GM12878 (cell line): ENCODE measurements at regions not wholly inside any gene's neighbourhood (a gene's known extent, or its start where the extent isn't known, plus 50 kb on each side); places are given as distances from the start of the nearest gene placed in this dataset.

Experiments used
- ATAC-seq: fragments of 200-7000 bp; cut with Tn5 transposase; 3 replicates; pipeline ENCODE4 v1.9.1; 2020; ENCODE audit warnings: mild to moderate bottlenecking, moderate library complexity
- BruUV-seq: library from RNA; stranded (reverse); fragments of 400-500 nt; replicated peaks from 2 replicates; lab custom pipeline; 2021; lab: Mats Ljungman, UMichigan
- CTCF ChIA-PET: fragments of 300-600 bp; sonication (Branson Sonifier 250); formaldehyde crosslinking; extraction: SDS; loops from one replicate; lab custom pipeline; 2021; ENCODE audit warnings: inconsistent platforms; lab: Yijun Ruan, JAX
- POLR2A ChIA-PET: fragments of 350-600 bp; formaldehyde crosslinking; extraction: SDS; loops from one replicate; lab custom pipeline; 2021; ENCODE audit warnings: inconsistent platforms; lab: Charles Lee
- RAD21 ChIA-PET: fragments of 300-600 bp; sonication (Branson Sonifier 250); formaldehyde crosslinking; loops from one replicate; lab custom pipeline; 2023; ENCODE audit warnings: antibody characterized with exemption; ENCODE audit not compliant: unreplicated experiment; lab: Charles Lee
- SMC1A ChIA-PET: fragments of 300-600 bp; sonication (Branson Sonifier 250); formaldehyde crosslinking; loops from one replicate; lab custom pipeline; 2023; ENCODE audit not compliant: unreplicated experiment, uncharacterized antibody; lab: Charles Lee
- DNase-seq: peaks from one replicate; pipeline ENCODE4 v3.0.0-alpha.2; 2011; ENCODE audit warnings: low read depth, low spot score
- FAIRE-seq: peaks from 3 replicates; lab custom pipeline; 2011; peaks lifted over from hg19 to GRCh38; lab: Jason Lieb, UNC
- H2AFZ ChIP-seq: 2 replicates; pipeline ENCODE4 v1.6.0; 2011; ENCODE audit warnings: low read depth, low read length, control low read depth; ENCODE audit not compliant: control insufficient read depth
- H3K27ac ChIP-seq: 2 replicates; pipeline ENCODE4 v1.5.1; 2011; ENCODE audit warnings: control low read depth; ENCODE audit not compliant: control insufficient read depth, insufficient read depth
- H3K27me3 ChIP-seq, 2 experiments: replicated peaks in 1 of 2; 2 replicates each; pipeline versions ENCODE4 v1.6.0 to v1.6.1; 2011; ENCODE audit warnings: low read length in 1 of 2; ENCODE audit not compliant: control insufficient read depth in 2 of 2, insufficient read depth in 2 of 2
- H3K36me3 ChIP-seq, 2 experiments: 2 replicates each; pipeline ENCODE4 v1.5.1; 2011; ENCODE audit warnings: low read length in 1 of 2; ENCODE audit not compliant: control insufficient read depth in 2 of 2, insufficient read depth in 2 of 2
- H3K4me1 ChIP-seq: 2 replicates; pipeline ENCODE4 v1.6.1; 2011; ENCODE audit warnings: mild to moderate bottlenecking, low read length, moderate library complexity, mixed read lengths; ENCODE audit not compliant: control insufficient read depth, insufficient read depth
- H3K4me2 ChIP-seq: 2 replicates; pipeline ENCODE4 v1.6.0; 2011; ENCODE audit warnings: control low read depth; ENCODE audit not compliant: control insufficient read depth, insufficient read depth
- H3K4me3 ChIP-seq: fragments of 200-600 bp; sonication (generic); 2 replicates; pipeline ENCODE4 v1.5.1; 2016
- H3K79me2 ChIP-seq: 2 replicates; pipeline ENCODE4 v1.6.0; 2011; ENCODE audit warnings: low read length; ENCODE audit not compliant: control insufficient read depth, insufficient read depth
- H3K9ac ChIP-seq: 2 replicates; pipeline ENCODE4 v1.8.0; 2011; ENCODE audit warnings: low read length, control low read depth, mixed read lengths; ENCODE audit not compliant: control insufficient read depth, insufficient read depth
- H3K9me3 ChIP-seq: replicated peaks from 3 replicates; pipeline ENCODE4 v1.5.1; 2011; ENCODE audit warnings: mild to moderate bottlenecking, low read length; ENCODE audit not compliant: control insufficient read depth, insufficient read depth
- H4K20me1 ChIP-seq: 2 replicates; pipeline ENCODE4 v1.6.0; 2011; ENCODE audit not compliant: control insufficient read depth, insufficient read depth
- HDAC2 ChIP-seq: fragments of 200-600 bp; sonication (generic); IDR thresholded peaks from 2 replicates; pipeline ENCODE4 v1.6.1; 2017
- NFYB ChIP-seq: IDR thresholded peaks from 2 replicates; pipeline ENCODE4 v1.6.1; 2011; ENCODE audit warnings: low read depth, mild to moderate bottlenecking, low read length, improper control_type of control experiment, moderate library complexity; ENCODE audit not compliant: insufficient read depth
- NR2F1 ChIP-seq: fragments of 450-650 bp; conservative IDR thresholded peaks from 2 replicates; pipeline ENCODE4 v1.6.1; 2017; ENCODE audit warnings: mild to moderate bottlenecking
- ZBED1 ChIP-seq: IDR thresholded peaks from 2 replicates; pipeline ENCODE4 v1.6.1; 2016; ENCODE audit warnings: borderline replicate concordance
- WGBS: methylation state at CpG from one replicate; pipeline ENCODE4 v1.1.6; 2016; ENCODE audit warnings: low lambda C conversion rate; ENCODE audit not compliant: insufficient replicate concordance, insufficient coverage; ENCODE audit errors: missing lambda C conversion rate; 5-methylcytosine and 5-hydroxymethylcytosine counted together
- in situ Hi-C: fragments of 300-500 bp; cut with MboI; formaldehyde crosslinking; loops from 9 replicates; pipeline ENCODE4 v1.14.3; 2018; ENCODE audit warnings: mixed read lengths
- intact Hi-C: fragments of 100-400 bp; cut with micrococcal nuclease; formaldehyde crosslinking; loops from one replicate; pipeline ENCODE4 v1.14.2; 2022; ENCODE audit not compliant: unreplicated experiment
- TF ChIP-seq, protein P1 (sequence below): IDR thresholded peaks from 2 replicates; pipeline ENCODE4 v1.6.1; 2012; ENCODE audit warnings: improper control_type of control experiment, low read depth, low read length; ENCODE audit not compliant: insufficient replicate concordance

DNA sequence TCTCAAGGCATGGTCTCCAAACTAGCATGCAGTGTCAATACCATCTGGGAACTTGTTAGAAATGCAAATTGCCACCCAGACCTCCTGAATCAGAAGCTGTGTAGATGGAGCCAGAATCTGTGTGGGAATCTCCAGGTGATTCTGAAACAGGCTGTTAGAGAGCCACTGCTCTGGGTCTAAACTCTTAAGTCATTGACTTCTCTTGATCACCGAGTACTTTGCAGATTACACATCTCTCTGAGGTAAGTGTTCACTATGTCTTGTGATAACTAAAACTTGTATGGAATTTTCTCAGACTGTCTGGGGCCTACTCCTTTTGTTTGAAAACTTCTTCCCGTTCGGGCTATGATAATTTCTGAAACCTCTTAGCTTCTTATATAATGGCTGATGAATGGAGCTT is 315.6 kb downstream of the EDEM1 start (continued):
- TF ChIP-seq, protein P1, sequence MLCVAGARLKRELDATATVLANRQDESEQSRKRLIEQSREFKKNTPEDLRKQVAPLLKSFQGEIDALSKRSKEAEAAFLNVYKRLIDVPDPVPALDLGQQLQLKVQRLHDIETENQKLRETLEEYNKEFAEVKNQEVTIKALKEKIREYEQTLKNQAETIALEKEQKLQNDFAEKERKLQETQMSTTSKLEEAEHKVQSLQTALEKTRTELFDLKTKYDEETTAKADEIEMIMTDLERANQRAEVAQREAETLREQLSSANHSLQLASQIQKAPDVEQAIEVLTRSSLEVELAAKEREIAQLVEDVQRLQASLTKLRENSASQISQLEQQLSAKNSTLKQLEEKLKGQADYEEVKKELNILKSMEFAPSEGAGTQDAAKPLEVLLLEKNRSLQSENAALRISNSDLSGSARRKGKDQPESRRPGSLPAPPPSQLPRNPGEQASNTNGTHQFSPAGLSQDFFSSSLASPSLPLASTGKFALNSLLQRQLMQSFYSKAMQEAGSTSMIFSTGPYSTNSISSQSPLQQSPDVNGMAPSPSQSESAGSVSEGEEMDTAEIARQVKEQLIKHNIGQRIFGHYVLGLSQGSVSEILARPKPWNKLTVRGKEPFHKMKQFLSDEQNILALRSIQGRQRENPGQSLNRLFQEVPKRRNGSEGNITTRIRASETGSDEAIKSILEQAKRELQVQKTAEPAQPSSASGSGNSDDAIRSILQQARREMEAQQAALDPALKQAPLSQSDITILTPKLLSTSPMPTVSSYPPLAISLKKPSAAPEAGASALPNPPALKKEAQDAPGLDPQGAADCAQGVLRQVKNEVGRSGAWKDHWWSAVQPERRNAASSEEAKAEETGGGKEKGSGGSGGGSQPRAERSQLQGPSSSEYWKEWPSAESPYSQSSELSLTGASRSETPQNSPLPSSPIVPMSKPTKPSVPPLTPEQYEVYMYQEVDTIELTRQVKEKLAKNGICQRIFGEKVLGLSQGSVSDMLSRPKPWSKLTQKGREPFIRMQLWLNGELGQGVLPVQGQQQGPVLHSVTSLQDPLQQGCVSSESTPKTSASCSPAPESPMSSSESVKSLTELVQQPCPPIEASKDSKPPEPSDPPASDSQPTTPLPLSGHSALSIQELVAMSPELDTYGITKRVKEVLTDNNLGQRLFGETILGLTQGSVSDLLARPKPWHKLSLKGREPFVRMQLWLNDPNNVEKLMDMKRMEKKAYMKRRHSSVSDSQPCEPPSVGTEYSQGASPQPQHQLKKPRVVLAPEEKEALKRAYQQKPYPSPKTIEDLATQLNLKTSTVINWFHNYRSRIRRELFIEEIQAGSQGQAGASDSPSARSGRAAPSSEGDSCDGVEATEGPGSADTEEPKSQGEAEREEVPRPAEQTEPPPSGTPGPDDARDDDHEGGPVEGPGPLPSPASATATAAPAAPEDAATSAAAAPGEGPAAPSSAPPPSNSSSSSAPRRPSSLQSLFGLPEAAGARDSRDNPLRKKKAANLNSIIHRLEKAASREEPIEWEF: no peak
- TF ChIP-seq NR2F1: no peak
- TF ChIP-seq NFYB: no peak

DNA sequence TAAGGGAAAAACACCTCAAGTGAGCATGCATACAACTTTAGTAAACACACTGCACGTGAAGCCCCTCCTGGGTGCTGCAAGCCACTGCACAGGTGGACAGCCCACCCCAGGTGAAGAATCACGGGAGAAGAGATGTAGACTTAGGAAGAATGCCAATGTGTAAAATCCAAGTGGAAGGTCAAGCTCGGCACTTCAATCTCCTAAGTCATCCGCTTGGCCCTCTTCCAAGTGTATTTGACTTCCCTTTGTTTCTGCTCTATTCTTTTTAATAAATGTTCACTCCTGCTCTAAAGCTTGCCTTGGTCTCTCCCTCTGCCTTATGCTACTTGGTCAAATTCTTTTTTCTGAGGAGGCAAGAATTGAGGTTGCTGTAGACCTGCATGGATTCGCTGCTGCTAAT is 316.6 kb downstream of the EDEM1 start:
- no peaks in the 10 kb centered on the region for H4K20me1 ChIP-seq
- no peak overlapping the region for H3K4me3 ChIP-seq
- ATAC-seq: no peak
- intact Hi-C loops: no loop called here
- BruUV-seq: no TSS peak
- no peak for FAIRE-seq
- in situ Hi-C loops: no loop called here
- peaks cover 5% of the 10 kb centered on the region; the same call in 2 of the 3 replicates for H3K9me3 ChIP-seq
- H3K4me2 ChIP-seq: no peak overlapping the region
- no peaks in the 10 kb centered on the region for H3K79me2 ChIP-seq
- H3K4me1 ChIP-seq: peaks cover 11% of the 10 kb centered on the region
- DNase-seq: no peak
- RAD21 ChIA-PET: no interaction called here
- 57% methylated on average over 5 of the region's 5 CpGs for WGBS
- no peak overlapping the region for H2AFZ ChIP-seq
- TF ChIP-seq ZBED1 (no peak), HDAC2 (no peak)
- no peaks in the 10 kb centered on the region for H3K36me3 ChIP-seq
- H3K9ac ChIP-seq: no peak overlapping the region
- POLR2A ChIA-PET: no interaction called here
- SMC1A ChIA-PET: no interaction called here
- H3K27me3 ChIP-seq: no peaks in the 10 kb centered on the region
- no peak overlapping the region for H3K27ac ChIP-seq
- CTCF ChIA-PET: no interaction called here
